Neural cell (in vitro differentiated cells): ENCODE measurements at regions not wholly inside any gene's neighbourhood (a gene's known extent, or its start where the extent isn't known, plus 50 kb on each side); places are given as distances from the start of the nearest gene placed in this dataset.

ENCODE experiments used
- H2AFZ ChIP-seq: fragments of 200-600, 300-800 bp; sonication (generic), shearing (Covaris generic); 2 replicates; pipeline ENCODE4 v1.6.0; 2014; ENCODE audit warnings: low read depth, mild to moderate bottlenecking, antibody characterized with exemption, low read length, moderate library complexity
- H3F3A ChIP-seq: fragments of 200-600 bp; shearing (Covaris generic); 2 replicates; pipeline ENCODE4 v1.6.1; 2016; ENCODE audit warnings: mild to moderate bottlenecking, moderate library complexity, mixed read lengths, antibody characterized with exemption, low read length; ENCODE audit not compliant: insufficient read depth, poor library complexity, severe bottlenecking
- H3K27ac ChIP-seq: fragments of 200-600, 300-800 bp; sonication (generic), shearing (Covaris generic); 2 replicates; pipeline ENCODE4 v1.5.1; 2014; ENCODE audit warnings: mild to moderate bottlenecking, low read length, moderate library complexity
- H3K27me3 ChIP-seq: fragments of 300-800, 200-600 bp; sonication (generic), shearing (Covaris generic); 2 replicates; pipeline ENCODE4 v1.6.0; 2014; ENCODE audit warnings: mild to moderate bottlenecking, low read depth, low read length, moderate library complexity; ENCODE audit not compliant: insufficient read depth
- H3K36me3 ChIP-seq: fragments of 300-800, 200-600 bp; sonication (generic), shearing (Covaris generic); 2 replicates; pipeline ENCODE4 v1.5.1; 2014; ENCODE audit warnings: mild to moderate bottlenecking, antibody characterized with exemption, low read length, moderate library complexity; ENCODE audit not compliant: insufficient read depth
- H3K4me2 ChIP-seq: fragments of 300-800, 200-600 bp; sonication (generic), shearing (Covaris generic); 2 replicates; pipeline ENCODE4 v1.6.0; 2014; ENCODE audit warnings: mild to moderate bottlenecking, low read length
- H3K4me3 ChIP-seq: fragments of 300-800, 200-600 bp; sonication (generic), shearing (Covaris generic); 2 replicates; pipeline ENCODE4 v1.5.1; 2014; ENCODE audit warnings: mild to moderate bottlenecking, low read length, moderate library complexity
- H3K79me2 ChIP-seq: fragments of 200-600 bp; shearing (Covaris generic); replicated peaks from 2 replicates; pipeline ENCODE4 v1.6.0; 2014; ENCODE audit warnings: mild to moderate bottlenecking, low read length, moderate library complexity; ENCODE audit not compliant: insufficient read depth
- H3K9ac ChIP-seq: fragments of 300-800, 200-600 bp; sonication (generic), shearing (Covaris generic); 2 replicates; pipeline ENCODE4 v1.6.1; 2016; ENCODE audit warnings: mild to moderate bottlenecking, low read length, mixed read lengths
- H3K9me2 ChIP-seq: fragments of 200-600 bp; shearing (Covaris generic); 2 replicates; pipeline ENCODE4 v1.6.1; 2016; ENCODE audit warnings: mild to moderate bottlenecking, low read length, mixed read lengths; ENCODE audit not compliant: insufficient read depth
- H3K9me3 ChIP-seq: fragments of 200-600, 300-800 bp; sonication (generic), shearing (Covaris generic); 2 replicates; pipeline ENCODE4 v1.6.1; 2016; ENCODE audit warnings: mild to moderate bottlenecking, mixed run types, low read length, moderate library complexity, mixed read lengths
- H4K20me1 ChIP-seq: fragments of 200-600 bp; shearing (Covaris generic); 2 replicates; pipeline ENCODE4 v1.6.1; 2016; ENCODE audit warnings: mild to moderate bottlenecking, mixed run types; ENCODE audit not compliant: insufficient read depth
- EP300 ChIP-seq: fragments of 450-650 bp; conservative IDR thresholded peaks from 2 replicates; pipeline ENCODE4 v1.6.1; 2014; ENCODE audit warnings: antibody characterized with exemption, mild to moderate bottlenecking, moderate library complexity; ENCODE audit not compliant: poor library complexity, severe bottlenecking
- EZH2 ChIP-seq: fragments of 200-600, 300-800 bp; shearing (Covaris generic), sonication (generic); IDR thresholded peaks from 2 replicates; pipeline ENCODE4 v1.6.1; 2014; ENCODE audit warnings: antibody characterized with exemption, low read length, borderline replicate concordance, mild to moderate bottlenecking; ENCODE audit not compliant: insufficient read depth, poor library complexity, severe bottlenecking
- MXI1 ChIP-seq: fragments of 450-650 bp; conservative IDR thresholded peaks from 2 replicates; pipeline ENCODE4 v1.6.1; 2014; ENCODE audit warnings: antibody characterized with exemption, mild to moderate bottlenecking; ENCODE audit not compliant: poor library complexity, severe bottlenecking
- POLR2AphosphoS5 ChIP-seq: IDR thresholded peaks from 2 replicates; pipeline ENCODE4 v1.6.1; 2012
- RAD21 ChIP-seq: fragments of 450-650 bp; conservative IDR thresholded peaks from 2 replicates; pipeline ENCODE4 v1.6.1; 2014; ENCODE audit warnings: antibody characterized with exemption, mild to moderate bottlenecking, moderate library complexity
- SMC3 ChIP-seq: fragments of 450-650 bp; conservative IDR thresholded peaks from 2 replicates; pipeline ENCODE4 v1.6.1; 2014; ENCODE audit warnings: antibody characterized with exemption, mild to moderate bottlenecking, moderate library complexity; ENCODE audit not compliant: poor library complexity
- TAF1 ChIP-seq: IDR thresholded peaks from 2 replicates; pipeline ENCODE4 v1.6.1; 2012; ENCODE audit warnings: low read depth
- TF ChIP-seq, protein P1 (sequence below): fragments of 450-650 bp; IDR thresholded peaks from 2 replicates; pipeline ENCODE4 v1.5.1; 2014; ENCODE audit warnings: antibody characterized with exemption, mild to moderate bottlenecking, moderate library complexity; ENCODE audit not compliant: poor library complexity, severe bottlenecking
- TF ChIP-seq, protein P2 (sequence below): IDR thresholded peaks from 2 replicates; pipeline ENCODE4 v1.6.1; 2012; ENCODE audit warnings: borderline replicate concordance

DNA sequence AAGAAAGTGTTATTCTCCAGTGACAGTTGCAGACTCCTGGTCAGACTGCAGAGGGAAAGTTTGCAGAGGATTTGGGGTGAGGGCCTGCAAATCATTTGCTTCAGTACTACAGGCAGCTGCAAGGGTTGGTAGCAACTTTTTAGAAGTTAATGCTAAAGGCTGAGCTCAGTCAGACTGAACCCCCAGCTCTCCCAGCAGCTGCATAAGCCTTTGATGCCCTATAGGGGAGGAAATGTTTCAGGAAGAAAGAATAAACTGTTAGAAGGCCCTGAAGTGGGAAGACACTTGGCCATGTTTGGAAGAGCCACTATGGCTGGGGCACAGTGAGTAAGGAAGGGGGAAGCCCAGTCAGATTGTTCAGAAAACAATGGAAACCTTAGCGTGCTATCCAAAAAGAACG is 383.6 kb downstream of the TTLL7 start:
- H3K9ac ChIP-seq = no peak overlapping the region
- no peak overlapping the region for H3K27ac ChIP-seq
- no peaks in the 10 kb centered on the region for H3K9me2 ChIP-seq
- H4K20me1 ChIP-seq = no peaks in the 10 kb centered on the region
- no peak for TF ChIP-seq TAF1
- TF ChIP-seq, protein P1, sequence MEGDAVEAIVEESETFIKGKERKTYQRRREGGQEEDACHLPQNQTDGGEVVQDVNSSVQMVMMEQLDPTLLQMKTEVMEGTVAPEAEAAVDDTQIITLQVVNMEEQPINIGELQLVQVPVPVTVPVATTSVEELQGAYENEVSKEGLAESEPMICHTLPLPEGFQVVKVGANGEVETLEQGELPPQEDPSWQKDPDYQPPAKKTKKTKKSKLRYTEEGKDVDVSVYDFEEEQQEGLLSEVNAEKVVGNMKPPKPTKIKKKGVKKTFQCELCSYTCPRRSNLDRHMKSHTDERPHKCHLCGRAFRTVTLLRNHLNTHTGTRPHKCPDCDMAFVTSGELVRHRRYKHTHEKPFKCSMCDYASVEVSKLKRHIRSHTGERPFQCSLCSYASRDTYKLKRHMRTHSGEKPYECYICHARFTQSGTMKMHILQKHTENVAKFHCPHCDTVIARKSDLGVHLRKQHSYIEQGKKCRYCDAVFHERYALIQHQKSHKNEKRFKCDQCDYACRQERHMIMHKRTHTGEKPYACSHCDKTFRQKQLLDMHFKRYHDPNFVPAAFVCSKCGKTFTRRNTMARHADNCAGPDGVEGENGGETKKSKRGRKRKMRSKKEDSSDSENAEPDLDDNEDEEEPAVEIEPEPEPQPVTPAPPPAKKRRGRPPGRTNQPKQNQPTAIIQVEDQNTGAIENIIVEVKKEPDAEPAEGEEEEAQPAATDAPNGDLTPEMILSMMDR = no peak
- TF ChIP-seq, protein P2, sequence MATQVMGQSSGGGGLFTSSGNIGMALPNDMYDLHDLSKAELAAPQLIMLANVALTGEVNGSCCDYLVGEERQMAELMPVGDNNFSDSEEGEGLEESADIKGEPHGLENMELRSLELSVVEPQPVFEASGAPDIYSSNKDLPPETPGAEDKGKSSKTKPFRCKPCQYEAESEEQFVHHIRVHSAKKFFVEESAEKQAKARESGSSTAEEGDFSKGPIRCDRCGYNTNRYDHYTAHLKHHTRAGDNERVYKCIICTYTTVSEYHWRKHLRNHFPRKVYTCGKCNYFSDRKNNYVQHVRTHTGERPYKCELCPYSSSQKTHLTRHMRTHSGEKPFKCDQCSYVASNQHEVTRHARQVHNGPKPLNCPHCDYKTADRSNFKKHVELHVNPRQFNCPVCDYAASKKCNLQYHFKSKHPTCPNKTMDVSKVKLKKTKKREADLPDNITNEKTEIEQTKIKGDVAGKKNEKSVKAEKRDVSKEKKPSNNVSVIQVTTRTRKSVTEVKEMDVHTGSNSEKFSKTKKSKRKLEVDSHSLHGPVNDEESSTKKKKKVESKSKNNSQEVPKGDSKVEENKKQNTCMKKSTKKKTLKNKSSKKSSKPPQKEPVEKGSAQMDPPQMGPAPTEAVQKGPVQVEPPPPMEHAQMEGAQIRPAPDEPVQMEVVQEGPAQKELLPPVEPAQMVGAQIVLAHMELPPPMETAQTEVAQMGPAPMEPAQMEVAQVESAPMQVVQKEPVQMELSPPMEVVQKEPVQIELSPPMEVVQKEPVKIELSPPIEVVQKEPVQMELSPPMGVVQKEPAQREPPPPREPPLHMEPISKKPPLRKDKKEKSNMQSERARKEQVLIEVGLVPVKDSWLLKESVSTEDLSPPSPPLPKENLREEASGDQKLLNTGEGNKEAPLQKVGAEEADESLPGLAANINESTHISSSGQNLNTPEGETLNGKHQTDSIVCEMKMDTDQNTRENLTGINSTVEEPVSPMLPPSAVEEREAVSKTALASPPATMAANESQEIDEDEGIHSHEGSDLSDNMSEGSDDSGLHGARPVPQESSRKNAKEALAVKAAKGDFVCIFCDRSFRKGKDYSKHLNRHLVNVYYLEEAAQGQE = no peak
- TF ChIP-seq SMC3 = no peak
- TF ChIP-seq RAD21 = no peak
- no peak for TF ChIP-seq EP300
- no peak for TF ChIP-seq MXI1
- TF ChIP-seq EZH2 = no peak
- no peak for TF ChIP-seq POLR2AphosphoS5
- no peaks in the 10 kb centered on the region for H3K79me2 ChIP-seq
- no peaks in the 10 kb centered on the region for H3F3A ChIP-seq
- H3K27me3 ChIP-seq = no peaks in the 10 kb centered on the region
- H3K9me3 ChIP-seq = no peaks in the 10 kb centered on the region
- H3K4me3 ChIP-seq = no peak overlapping the region
- H2AFZ ChIP-seq = no peak overlapping the region
- H3K4me2 ChIP-seq = no peak overlapping the region
- H3K36me3 ChIP-seq = no peaks in the 10 kb centered on the region

DNA sequence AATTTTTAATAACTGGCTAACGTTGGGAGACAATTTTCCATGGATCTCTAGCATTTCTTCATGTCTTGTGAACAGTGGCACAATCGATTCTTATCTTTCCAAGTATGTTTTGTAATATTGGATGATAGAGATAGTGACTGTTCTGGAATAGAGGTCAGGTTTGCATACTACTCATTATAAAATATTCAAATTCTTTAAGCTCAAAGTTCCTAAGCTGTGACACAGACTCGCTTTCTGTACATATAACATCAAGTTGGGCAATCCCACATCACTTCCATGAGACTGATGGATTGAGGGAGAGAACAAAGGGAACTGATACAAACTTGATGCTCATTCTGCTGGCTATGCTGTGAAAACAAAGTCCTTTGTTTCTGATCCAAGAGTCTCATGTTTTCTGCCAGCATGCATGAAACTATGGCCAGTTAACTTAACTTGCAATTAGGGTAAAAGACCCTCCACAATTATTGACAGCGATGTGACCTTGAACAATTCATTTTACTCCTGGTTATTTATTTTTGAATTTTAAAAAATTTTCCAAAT is 392.4 kb downstream of the TTLL7 start:
- H3K4me2 ChIP-seq = no peak overlapping the region
- no peak overlapping the region for H2AFZ ChIP-seq
- H3K4me3 ChIP-seq = no peak overlapping the region

More for the DNA sequence above, 392.4 kb downstream of the TTLL7 start:
- Histone ChIP-seq H4K20me1 (no peaks in the 10 kb centered on the region), H3K79me2 (no peaks in the 10 kb centered on the region), H3K9ac (no peak overlapping the region), H3K27ac (no peak overlapping the region), H3K27me3 (no peaks in the 10 kb centered on the region), H3K9me2 (no peaks in the 10 kb centered on the region), H3K9me3 (no peaks in the 10 kb centered on the region), H3K36me3 (no peaks in the 10 kb centered on the region), H3F3A (no peaks in the 10 kb centered on the region)
- no peak for TF ChIP-seq MXI1
- TF ChIP-seq, protein P2 = no peak
- TF ChIP-seq, protein P1 = no peak
